Activated CD8-positive, alpha-beta T cell treated with anti-CD3 and anti-CD28 coated beads for 36 hours (primary cell): ENCODE measurements at regions not wholly inside any gene's neighbourhood (a gene's known extent, or its start where the extent isn't known, plus 50 kb on each side); places are given as distances from the start of the nearest gene placed in this dataset.

Experiments
- ATAC-seq: fragments of 200-7000 bp; cut with Tn5 transposase; one replicate; pipeline ENCODE4 v1.10.0; 2021; ENCODE audit warnings: mild to moderate bottlenecking, moderate library complexity
- CTCF ChIA-PET: fragments of 350-600 bp; sonication (Branson Sonifier 250); formaldehyde crosslinking; loops from one replicate; lab custom pipeline; 2021; ENCODE audit warnings: antibody characterized with exemption; lab: Charles Lee
- POLR2A ChIA-PET: fragments of 350-600 bp; sonication (Branson Sonifier 250); formaldehyde crosslinking; loops from one replicate; lab custom pipeline; 2021; ENCODE audit warnings: antibody characterized with exemption; lab: Charles Lee
- DNase-seq: peaks from one replicate; pipeline ENCODE4 v3.0.0-alpha.2; 2020
- H3K27ac Mint-ChIP-seq: one replicate; pipeline ENCODE4 v1.8.0; 2021; ENCODE audit warnings: mild to moderate bottlenecking, mixed read lengths
- H3K27me3 Mint-ChIP-seq: one replicate; pipeline ENCODE4 v1.8.0; 2021; ENCODE audit warnings: mixed read lengths
- H3K36me3 Mint-ChIP-seq: one replicate; pipeline ENCODE4 v1.8.0; 2021; ENCODE audit warnings: low read depth, mixed read lengths
- H3K4me1 Mint-ChIP-seq: one replicate; pipeline ENCODE4 v1.8.0; 2021; ENCODE audit warnings: low read depth, mixed read lengths
- H3K4me3 Mint-ChIP-seq: one replicate; pipeline ENCODE4 v1.8.0; 2021; ENCODE audit warnings: mild to moderate bottlenecking, moderate library complexity, mixed read lengths
- H3K9me3 Mint-ChIP-seq: one replicate; pipeline ENCODE4 v1.8.0; 2021; ENCODE audit warnings: mixed read lengths
- CTCF ChIP-seq: fragments of 200-600 bp; IDR thresholded peaks from one replicate; pipeline ENCODE4 v1.8.0; 2022; ENCODE audit warnings: antibody characterized with exemption, mild to moderate bottlenecking
- intact Hi-C: fragments of 100-400 bp; cut with micrococcal nuclease; formaldehyde crosslinking; loops from one replicate; pipeline ENCODE4 v1.10.0; 2022

GRCh38 chr2:239476029-239476756, 75.4 kb upstream of the HDAC4 start:
- no peak for TF ChIP-seq CTCF
- DNase-seq: no peak
- Mint-ChIP-seq H3K4me1 (no peaks in the 10 kb centered on the region), H3K9me3 (no peaks in the 10 kb centered on the region), H3K27ac (no peak overlapping the region), H3K27me3 (no peaks in the 10 kb centered on the region), H3K36me3 (no peaks in the 10 kb centered on the region), H3K4me3 (no peak overlapping the region)
- no peak for ATAC-seq
- ChIA-PET POLR2A (no interaction called here), CTCF (interaction anchor here (1.1 kb wide), 1 partner anchor 406 kb away, joined by 3 read pairs; no protein-coding TSS in a partner anchor)
- intact Hi-C loops: no loop called here

GRCh38 chr2:239475161-239476028, 74.6 kb upstream of the HDAC4 start:
- Mint-ChIP-seq H3K27ac (no peak overlapping the region), H3K27me3 (no peaks in the 10 kb centered on the region), H3K4me3 (no peak overlapping the region), H3K36me3 (no peaks in the 10 kb centered on the region), H3K9me3 (no peaks in the 10 kb centered on the region), H3K4me1 (no peaks in the 10 kb centered on the region)
- ChIA-PET CTCF (no interaction called here), POLR2A (no interaction called here)
- DNase-seq (no peak), ATAC-seq (no peak)
- intact Hi-C loops: no loop called here
- no peak for TF ChIP-seq CTCF

GRCh38 chr2:239473211-239473805, 72.5 kb upstream of the HDAC4 start:
- H3K4me1 Mint-ChIP-seq: no peaks in the 10 kb centered on the region
- H3K4me3 Mint-ChIP-seq: no peak overlapping the region
- TF ChIP-seq CTCF: no peak
- H3K36me3 Mint-ChIP-seq: no peaks in the 10 kb centered on the region
- no peaks in the 10 kb centered on the region for H3K9me3 Mint-ChIP-seq
- ChIA-PET CTCF (interaction anchor here (1.0 kb wide), 1 partner anchor 78 kb away, joined by 3 read pairs; no protein-coding TSS in a partner anchor), POLR2A (no interaction called here)
- H3K27ac Mint-ChIP-seq: no peak overlapping the region
- intact Hi-C loops: no loop called here
- DNase-seq (no peak), ATAC-seq (no peak)
- H3K27me3 Mint-ChIP-seq: no peaks in the 10 kb centered on the region

GRCh38 chr2:239472235-239472775, 71.5 kb upstream of the HDAC4 start:
- ChIA-PET POLR2A (no interaction called here), CTCF (no interaction called here)
- intact Hi-C loops: no loop called here
- Mint-ChIP-seq H3K4me1 (no peaks in the 10 kb centered on the region), H3K27me3 (no peaks in the 10 kb centered on the region), H3K9me3 (no peaks in the 10 kb centered on the region), H3K4me3 (no peak overlapping the region), H3K36me3 (no peaks in the 10 kb centered on the region), H3K27ac (no peak overlapping the region)
- no peak for TF ChIP-seq CTCF
- ATAC-seq (no peak), DNase-seq (no peak)
